Bronchial epithelial cell (primary cell): ENCODE measurements at regions not wholly inside any gene's neighbourhood (a gene's known extent, or its start where the extent isn't known, plus 50 kb on each side); places are given as distances from the start of the nearest gene placed in this dataset.
"Not testable (repeated sequence)": the region's sequence is repeated elsewhere in the genome, so short reads cannot be mapped to it uniquely, and the experiment has no call there.

Source experiments
- DNase-seq: peaks from one replicate; pipeline ENCODE4 v3.0.0-alpha.2; 2010; ENCODE audit warnings: low read depth
- FAIRE-seq: peaks from 2 replicates; lab custom pipeline; 2011; peaks lifted over from hg19 to GRCh38; lab: Jason Lieb, UNC
- H3K27me3 ChIP-seq: 2 replicates; pipeline ENCODE4 v1.5.1; 2011; ENCODE audit warnings: low read length; ENCODE audit not compliant: control insufficient read depth, insufficient read depth
- H3K36me3 ChIP-seq: 2 replicates; pipeline ENCODE4 v1.5.1; 2011; ENCODE audit warnings: low read length; ENCODE audit not compliant: control insufficient read depth, insufficient read depth
- H3K4me3 ChIP-seq: 2 replicates; pipeline ENCODE4 v1.5.1; 2011; ENCODE audit warnings: mild to moderate bottlenecking, low read depth, low read length, control low read depth
- TF ChIP-seq, protein P1 (sequence below): IDR thresholded peaks from 2 replicates; pipeline ENCODE4 v1.5.1; 2011; ENCODE audit warnings: mild to moderate bottlenecking, moderate library complexity, low read length, control low read depth, inconsistent platforms; ENCODE audit not compliant: insufficient read depth, severe bottlenecking

DNA sequence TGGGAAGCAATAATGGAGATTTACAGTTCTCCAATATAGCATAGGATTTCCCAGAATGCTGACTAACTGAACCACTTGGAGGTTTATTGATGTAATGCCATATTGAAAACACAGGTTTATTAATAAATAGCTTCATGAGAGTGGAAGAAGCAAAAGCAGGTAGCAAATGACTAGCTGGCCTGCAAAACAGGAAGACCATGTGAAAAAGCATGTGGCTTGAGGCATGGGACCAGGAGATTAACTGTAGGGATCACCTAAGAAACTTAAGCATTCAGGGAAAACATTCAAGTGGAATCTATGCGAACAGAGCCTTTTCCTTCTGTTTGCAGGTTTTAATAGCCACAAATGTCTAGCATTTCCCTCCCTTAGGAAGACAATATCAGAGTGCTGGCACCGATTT, 679.7 kb downstream of the ZEB2 start:
- no peak for FAIRE-seq
- no peak for DNase-seq
- TF ChIP-seq, protein P1, sequence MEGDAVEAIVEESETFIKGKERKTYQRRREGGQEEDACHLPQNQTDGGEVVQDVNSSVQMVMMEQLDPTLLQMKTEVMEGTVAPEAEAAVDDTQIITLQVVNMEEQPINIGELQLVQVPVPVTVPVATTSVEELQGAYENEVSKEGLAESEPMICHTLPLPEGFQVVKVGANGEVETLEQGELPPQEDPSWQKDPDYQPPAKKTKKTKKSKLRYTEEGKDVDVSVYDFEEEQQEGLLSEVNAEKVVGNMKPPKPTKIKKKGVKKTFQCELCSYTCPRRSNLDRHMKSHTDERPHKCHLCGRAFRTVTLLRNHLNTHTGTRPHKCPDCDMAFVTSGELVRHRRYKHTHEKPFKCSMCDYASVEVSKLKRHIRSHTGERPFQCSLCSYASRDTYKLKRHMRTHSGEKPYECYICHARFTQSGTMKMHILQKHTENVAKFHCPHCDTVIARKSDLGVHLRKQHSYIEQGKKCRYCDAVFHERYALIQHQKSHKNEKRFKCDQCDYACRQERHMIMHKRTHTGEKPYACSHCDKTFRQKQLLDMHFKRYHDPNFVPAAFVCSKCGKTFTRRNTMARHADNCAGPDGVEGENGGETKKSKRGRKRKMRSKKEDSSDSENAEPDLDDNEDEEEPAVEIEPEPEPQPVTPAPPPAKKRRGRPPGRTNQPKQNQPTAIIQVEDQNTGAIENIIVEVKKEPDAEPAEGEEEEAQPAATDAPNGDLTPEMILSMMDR, result no peak
- no peaks in the 10 kb centered on the region for H3K27me3 ChIP-seq
- H3K36me3 ChIP-seq, result no peaks in the 10 kb centered on the region
- no peak overlapping the region for H3K4me3 ChIP-seq

DNA sequence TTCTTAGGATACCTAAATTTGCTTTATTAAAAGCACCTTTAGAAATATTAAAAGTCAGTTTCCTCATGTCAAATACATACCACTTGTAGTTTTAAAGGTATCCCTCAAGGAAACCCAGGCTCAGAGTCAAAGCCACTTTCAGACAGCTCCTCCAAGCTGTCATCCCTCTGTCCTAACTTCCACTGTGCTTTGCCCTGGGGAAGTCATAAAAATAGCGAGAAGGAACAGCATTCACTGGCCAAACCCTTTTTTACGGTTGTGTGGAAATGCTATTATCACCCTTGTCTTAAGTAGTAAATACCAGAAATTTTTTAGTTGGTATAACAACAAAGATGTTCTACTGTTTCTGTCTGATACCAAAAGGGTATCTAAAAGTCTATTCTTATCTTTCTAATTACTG, 680.5 kb downstream of the ZEB2 start:
- TF ChIP-seq, protein P1, result no peak
- H3K4me3 ChIP-seq, result no peak overlapping the region
- FAIRE-seq (no peak), DNase-seq (no peak)
- no peaks in the 10 kb centered on the region for H3K27me3 ChIP-seq
- no peaks in the 10 kb centered on the region for H3K36me3 ChIP-seq

DNA sequence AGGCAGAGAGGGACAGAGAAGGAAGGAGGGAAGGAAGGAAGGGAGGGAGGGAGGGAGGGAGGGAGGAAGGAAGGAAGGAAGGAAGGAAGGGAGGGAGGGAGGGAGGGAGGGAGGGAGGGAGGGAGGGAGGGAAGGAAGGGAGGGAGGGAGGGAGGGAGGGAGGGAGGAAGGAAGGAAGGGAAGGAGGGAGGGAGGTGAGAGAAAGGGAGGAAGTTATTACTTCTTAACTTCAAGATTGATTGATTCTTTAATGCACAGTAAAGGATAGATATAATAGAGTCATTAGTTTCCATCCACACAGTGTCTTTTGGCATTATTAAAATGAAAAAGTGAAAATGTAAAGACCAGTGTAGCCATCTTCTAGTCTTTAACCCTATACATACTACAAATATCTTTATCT, 682.9 kb downstream of the ZEB2 start:
- H3K36me3 ChIP-seq, H3K27me3 ChIP-seq, H3K4me3 ChIP-seq, DNase-seq, FAIRE-seq: not testable (repeated sequence)

DNA sequence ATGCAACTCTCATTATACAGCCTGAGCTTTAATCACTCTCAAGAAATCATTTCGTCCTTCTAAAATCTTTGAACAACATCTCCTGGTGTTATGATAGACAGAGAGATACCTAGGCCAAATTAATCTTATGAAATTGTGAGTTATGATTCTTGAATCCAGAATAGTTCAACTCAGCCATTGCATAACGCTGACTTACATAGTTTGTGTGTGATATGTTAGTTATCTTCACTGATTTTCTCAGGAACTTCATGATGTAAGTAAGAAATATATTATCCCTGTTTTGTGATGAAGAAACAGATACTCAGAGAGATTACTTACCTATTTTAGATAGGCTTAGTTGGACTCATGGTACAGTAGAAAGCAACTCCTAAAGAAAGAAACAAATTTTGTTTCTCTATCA, 684.4 kb downstream of the ZEB2 start:
- H3K36me3 ChIP-seq, result no peaks in the 10 kb centered on the region

DNA sequence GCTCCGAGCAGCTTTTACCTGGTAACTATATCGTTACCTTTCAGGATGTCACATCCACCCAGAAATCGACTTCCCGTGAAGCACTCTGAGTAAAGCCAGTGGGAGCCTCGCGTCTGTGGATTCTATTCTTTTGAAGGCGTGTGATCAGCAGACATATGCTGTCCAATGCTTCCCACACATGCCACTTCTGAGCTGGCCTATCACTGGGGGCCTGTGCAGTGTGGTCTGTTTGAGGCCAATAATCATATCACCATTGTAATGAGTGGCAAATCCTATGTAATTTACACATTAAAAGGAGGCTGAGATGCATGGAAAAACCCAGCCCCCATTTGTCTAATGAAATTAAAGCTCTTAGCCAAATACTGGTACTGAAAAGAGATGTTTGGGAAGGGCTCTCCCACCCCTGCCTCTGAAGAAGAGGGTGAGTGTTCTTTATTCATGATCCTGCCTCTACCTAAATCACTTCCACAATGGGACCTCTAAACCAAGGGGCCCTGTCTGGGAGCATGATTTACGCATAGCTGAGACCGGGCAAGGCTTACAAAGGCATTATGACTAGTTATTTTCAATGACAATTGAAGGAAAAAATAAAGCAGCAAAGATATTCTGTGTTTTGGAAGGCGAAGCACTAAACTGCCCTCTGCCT, 686.8 kb downstream of the ZEB2 start:
- Histone ChIP-seq H3K27me3 (no peaks in the 10 kb centered on the region), H3K36me3 (no peaks in the 10 kb centered on the region), H3K4me3 (no peak overlapping the region)
- FAIRE-seq (no peak), DNase-seq (no peak)
- TF ChIP-seq, protein P1, result no peak

More for the DNA sequence above, 684.4 kb downstream of the ZEB2 start:
- FAIRE-seq (no peak), DNase-seq (no peak)
- no peak overlapping the region for H3K4me3 ChIP-seq
- TF ChIP-seq, protein P1, result no peak
- no peaks in the 10 kb centered on the region for H3K27me3 ChIP-seq

DNA sequence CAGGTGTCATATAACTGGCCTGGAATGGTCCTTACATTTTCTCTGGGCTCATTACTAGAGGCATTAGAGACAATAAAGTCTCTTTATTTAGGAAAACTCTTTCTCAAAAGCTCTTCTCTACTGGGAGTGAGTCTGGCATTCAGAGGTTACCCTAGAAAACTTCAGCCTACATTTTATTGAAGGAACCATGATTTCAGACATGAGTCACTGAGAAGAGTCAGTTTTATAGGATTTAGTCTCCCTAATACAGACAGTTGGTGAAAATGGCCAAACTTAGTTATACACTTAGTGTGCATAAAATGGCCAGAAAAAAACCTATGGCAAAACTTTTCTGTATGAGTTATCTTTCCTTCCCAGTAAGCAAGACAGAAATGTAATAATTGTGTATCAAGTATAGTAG, 689.4 kb downstream of the ZEB2 start:
- no peak for FAIRE-seq
- Histone ChIP-seq H3K4me3 (no peak overlapping the region), H3K27me3 (no peaks in the 10 kb centered on the region), H3K36me3 (no peaks in the 10 kb centered on the region)
- DNase-seq, result no peak
- TF ChIP-seq, protein P1, result no peak
